Heart left ventricle (tissue), 16 donors: ENCODE measurements at regions not wholly inside any gene's neighbourhood (a gene's known extent, or its start where the extent isn't known, plus 50 kb on each side); places are given as distances from the start of the nearest gene placed in this dataset.

Experiments used
- ATAC-seq, 4 donors: fragments of 200-7000 bp; cut with Tn5 transposase; one replicate each; pipeline ENCODE4 v1.9.1; 2020 to 2022; ENCODE audit warnings: moderate library complexity in 4 of 4, mild to moderate bottlenecking in 3 of 4, moderate number of reproducible peaks in 1 of 4
- DNase-seq, 5 donors: peaks; one replicate each; pipeline ENCODE4 v3.0.0-alpha.2; 2020
- H3K27ac ChIP-seq, 12 donors: fragments of 200-600 bp; sonication (generic) in 4 of 12; one replicate each; pipeline versions ENCODE4 v1.5.0 to v1.8.0; 2016 to 2022; ENCODE audit warnings: mild to moderate bottlenecking in 2 of 12
- H3K27me3 ChIP-seq, 9 donors: fragments of 200-600 bp; sonication (generic) in 2 of 9; one replicate each; pipeline versions ENCODE4 v1.5.1 to v1.8.0; 2016 to 2022; ENCODE audit warnings: mild to moderate bottlenecking in 3 of 9
- H3K36me3 ChIP-seq, 9 donors: fragments of 200-600 bp; sonication (generic) in 2 of 9; one replicate each; pipeline versions ENCODE4 v1.5.0 to v1.8.0; 2018 to 2022; ENCODE audit warnings: mild to moderate bottlenecking in 2 of 9
- H3K4me1 ChIP-seq, 12 donors: fragments of 200-600 bp; sonication (generic) in 4 of 12; one replicate each; pipeline versions ENCODE4 v1.5.0 to v1.8.0; 2016 to 2022; ENCODE audit warnings: mild to moderate bottlenecking in 3 of 12
- H3K4me3 ChIP-seq, 12 donors: fragments of 200-600 bp; sonication (generic) in 4 of 12; one replicate each; pipeline versions ENCODE4 v1.5.0 to v1.8.0; 2017 to 2022; ENCODE audit warnings: mild to moderate bottlenecking in 9 of 12, moderate library complexity in 4 of 12
- H3K9me3 ChIP-seq, 12 donors: fragments of 200-600 bp; sonication (generic) in 4 of 12; one replicate each; pipeline versions ENCODE4 v1.5.0 to v1.8.0; 2016 to 2022; ENCODE audit warnings: mild to moderate bottlenecking in 1 of 12
- POLR2A ChIP-seq, 2 donors: fragments of 450-650 bp; IDR thresholded peaks; one replicate each; pipeline ENCODE4 v1.6.1; 2017; ENCODE audit warnings: antibody characterized with exemption in 2 of 2, mild to moderate bottlenecking in 2 of 2, moderate library complexity in 2 of 2
- whole genome bisulfite sequencing, 4 donors: extraction: QIAGEN DNeasy Blood & Tissue Kit in 2 of 4; methylation state at CpG; one replicate each; pipeline versions ENCODE4 v1.1.5 to v1.1.7; 2013 to 2018; 5-methylcytosine and 5-hydroxymethylcytosine counted together
- intact Hi-C, 10 donors: fragments of 100-400 bp; cut with DNase I; formaldehyde crosslinking; loops; one replicate each; pipeline versions ENCODE4 v1.11.1 to v1.14.2; 2022
- TF ChIP-seq, protein P1 (sequence below), 12 donors: fragments of 200-600 bp; sonication (generic) in 4 of 12; IDR thresholded peaks; one replicate each; pipeline versions ENCODE4 v1.5.0 to v1.8.0; 2018 to 2022; ENCODE audit warnings: antibody characterized with exemption in 12 of 12, mild to moderate bottlenecking in 5 of 12
- donor health status: ischemic (EF 13 %, LVEDD 7.1; RV severe dilation, severe dysfunction).
- donor health status: healthy with polysubstance abuse.
- donor health status: DM: no; HTN: yes; CAD: no.
- donor health status: DM: no; HTN: no; CAD: no.
- donor health status: ischemic (EF 25% LVEDD 6.9; RV normal size, moderate dysfunction).
- donor health status: ischemic (EF 25% LVEDD 5.7; RV mildly dilated, moderate dysfunction).
- donor health status: healthy.
- donor health status: DM: yes; HTN: yes; CAD: no.
- donor health status: ischemic (EF 35%, LVEDD 5.7; RV mildly dilated, moderate dysfunction).
- donor health status: nonischemic (EF 11% LVEDD 7.7; RV severe dilation, severe dysfunction).
- donor health status: DM: yes; HTN: yes; CAD: no.
- donor health status: PGD.
- donor health status: ischemic (EF 29% LVEDD 5.4; RV normal size, mild dysfunction).
- donor health status: nonischemic (EF 23%, LVEDD 6.1; RV moderate dilation, normal function).

DNA sequence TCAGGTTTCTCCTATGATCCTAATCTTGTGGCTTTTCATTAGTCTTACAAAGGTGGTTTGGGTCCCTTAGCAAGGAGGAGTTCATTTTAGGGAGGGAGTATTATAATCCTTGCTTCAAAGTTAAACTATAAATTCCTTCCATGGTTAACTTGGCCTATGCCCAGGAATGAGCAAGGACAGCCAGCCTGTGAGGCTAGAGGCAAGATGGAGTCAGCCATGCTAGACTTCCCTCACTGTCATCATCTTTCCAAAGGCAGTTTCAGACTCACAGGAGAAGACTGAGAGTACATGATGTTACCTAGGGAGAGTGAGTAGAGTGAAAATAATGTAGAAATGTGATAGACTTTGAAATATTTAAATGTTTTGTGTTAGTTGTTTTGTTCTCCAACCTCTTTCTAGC, 192.3 kb downstream of the GPAT3 start:
- Histone ChIP-seq H3K9me3 (peaks cover 0 to 18% (median 0%) of the 10 kb centered on the region in 12 donors), H3K4me1 (no peaks in the 10 kb centered on the region), H3K27ac (no peak overlapping the region), H3K27me3 (no peaks in the 10 kb centered on the region), H3K4me3 (no peak overlapping the region), H3K36me3 (no peaks in the 10 kb centered on the region)
- TF ChIP-seq, protein P1, sequence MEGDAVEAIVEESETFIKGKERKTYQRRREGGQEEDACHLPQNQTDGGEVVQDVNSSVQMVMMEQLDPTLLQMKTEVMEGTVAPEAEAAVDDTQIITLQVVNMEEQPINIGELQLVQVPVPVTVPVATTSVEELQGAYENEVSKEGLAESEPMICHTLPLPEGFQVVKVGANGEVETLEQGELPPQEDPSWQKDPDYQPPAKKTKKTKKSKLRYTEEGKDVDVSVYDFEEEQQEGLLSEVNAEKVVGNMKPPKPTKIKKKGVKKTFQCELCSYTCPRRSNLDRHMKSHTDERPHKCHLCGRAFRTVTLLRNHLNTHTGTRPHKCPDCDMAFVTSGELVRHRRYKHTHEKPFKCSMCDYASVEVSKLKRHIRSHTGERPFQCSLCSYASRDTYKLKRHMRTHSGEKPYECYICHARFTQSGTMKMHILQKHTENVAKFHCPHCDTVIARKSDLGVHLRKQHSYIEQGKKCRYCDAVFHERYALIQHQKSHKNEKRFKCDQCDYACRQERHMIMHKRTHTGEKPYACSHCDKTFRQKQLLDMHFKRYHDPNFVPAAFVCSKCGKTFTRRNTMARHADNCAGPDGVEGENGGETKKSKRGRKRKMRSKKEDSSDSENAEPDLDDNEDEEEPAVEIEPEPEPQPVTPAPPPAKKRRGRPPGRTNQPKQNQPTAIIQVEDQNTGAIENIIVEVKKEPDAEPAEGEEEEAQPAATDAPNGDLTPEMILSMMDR (IDR thresholded peaks at IDR 0.05): no peak
- no peak for TF ChIP-seq POLR2A (IDR thresholded peaks at IDR 0.05)
- ATAC-seq (no peak), DNase-seq (no peak)
- intact Hi-C loops: no loop called here

DNA sequence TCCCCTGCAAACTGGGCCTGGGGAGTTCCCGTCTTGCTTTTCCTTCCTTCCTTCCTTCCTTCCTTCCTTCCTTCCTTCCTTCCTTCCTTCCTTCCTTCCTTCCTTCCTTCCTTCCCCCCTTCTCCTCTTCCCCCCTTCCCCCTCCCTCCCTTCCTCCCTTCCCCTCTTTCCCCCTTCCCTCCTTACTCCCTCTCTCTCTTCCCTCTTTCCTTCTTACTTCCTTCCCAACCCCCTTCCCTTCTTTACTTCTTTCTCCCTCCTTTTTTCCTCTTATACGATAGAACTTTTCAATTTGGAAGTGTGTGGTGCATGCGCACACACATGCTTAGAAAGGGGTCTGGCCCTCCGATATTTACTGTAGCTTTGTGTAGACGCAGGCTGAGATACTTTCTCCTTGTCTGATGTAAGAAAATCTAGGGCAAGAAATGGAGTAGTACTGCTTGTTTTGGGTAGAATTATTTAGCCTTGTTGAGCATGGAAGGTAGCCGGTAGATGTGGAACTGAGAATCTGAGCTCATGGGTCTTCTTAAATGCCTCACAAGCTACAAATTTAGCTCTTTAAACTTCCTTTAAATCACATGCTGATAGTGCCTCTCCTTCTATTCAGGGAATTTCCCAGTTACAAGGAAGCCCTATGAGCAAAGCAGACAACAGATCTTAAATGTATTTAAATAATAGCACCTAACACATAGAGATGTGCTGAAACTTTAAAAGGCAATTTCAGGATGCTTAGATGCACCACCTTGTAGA, 189.6 kb downstream of the GPAT3 start:
- TF ChIP-seq, protein P1 (IDR thresholded peaks at IDR 0.05): no peak
- no peak for TF ChIP-seq POLR2A (IDR thresholded peaks at IDR 0.05)
- no peak overlapping the region for H3K4me3 ChIP-seq
- DNase-seq (no peak), ATAC-seq (no peak)
- peaks cover 0 to 12% (median 0%) of the 10 kb centered on the region in 12 donors for H3K9me3 ChIP-seq
- H3K27me3 ChIP-seq: peaks cover 0 to 3% (median 0%) of the 10 kb centered on the region in 9 donors
- WGBS, 4 donors: 77 to 86% (median 82%) methylated on average over 6 of the region's 6 CpGs
- no peaks in the 10 kb centered on the region for H3K36me3 ChIP-seq
- H3K27ac ChIP-seq: no peak overlapping the region
- intact Hi-C loops: no loop called here
- no peaks in the 10 kb centered on the region for H3K4me1 ChIP-seq

DNA sequence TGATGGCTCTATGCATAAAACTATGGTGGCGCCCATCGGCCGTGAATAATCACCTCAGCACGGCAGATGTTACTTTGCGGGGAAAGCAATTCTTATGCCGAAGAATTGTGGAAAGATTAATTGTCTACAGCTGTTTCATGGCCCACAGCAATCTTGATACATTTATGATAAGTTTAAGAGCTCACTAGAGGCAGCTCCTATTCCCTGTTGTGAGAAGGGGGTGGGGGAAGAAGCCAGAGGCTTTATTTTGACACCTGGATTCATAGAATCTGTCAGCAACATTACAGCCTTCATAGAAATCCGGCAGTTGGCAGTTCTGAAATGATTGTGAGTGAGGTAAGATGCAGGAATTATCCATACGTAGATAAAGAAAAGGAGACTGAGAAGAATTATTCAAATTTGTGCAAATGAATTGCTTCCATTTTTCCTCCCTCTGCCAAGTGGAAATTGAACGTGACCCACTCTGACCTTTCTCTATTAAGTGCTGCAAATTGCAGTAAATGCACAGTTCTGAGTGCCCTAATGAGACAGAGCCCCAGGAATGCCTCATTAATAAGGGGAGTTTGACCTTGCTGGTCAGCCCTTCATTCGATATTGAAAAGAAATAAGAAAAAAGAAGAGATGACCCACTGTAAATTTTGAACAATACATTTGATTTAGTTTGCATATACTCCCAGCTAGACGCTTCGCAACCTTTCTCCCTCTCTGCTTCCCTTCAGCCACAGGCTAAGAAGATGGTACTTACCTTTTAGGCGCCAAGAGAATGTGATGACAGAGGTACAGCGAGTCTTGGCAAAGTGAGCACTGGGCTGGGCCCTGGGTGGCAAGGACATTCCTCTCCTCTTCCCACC, 188.8 kb downstream of the GPAT3 start:
- Histone ChIP-seq H3K4me3 (no peak overlapping the region), H3K4me1 (no peaks in the 10 kb centered on the region), H3K36me3 (no peaks in the 10 kb centered on the region), H3K27me3 (peaks cover 0 to 3% (median 0%) of the 10 kb centered on the region in 9 donors), H3K27ac (no peak overlapping the region), H3K9me3 (peaks cover 0 to 4% (median 0%) of the 10 kb centered on the region in 12 donors)
- TF ChIP-seq POLR2A (IDR thresholded peaks at IDR 0.05): no peak
- TF ChIP-seq, protein P1 (IDR thresholded peaks at IDR 0.05): no peak
- WGBS, 4 donors: 80 to 86% (median 84%) methylated on average over 14 of the region's 14 CpGs
- intact Hi-C loops: no loop called here
- ATAC-seq (no peak), DNase-seq (no peak)

DNA sequence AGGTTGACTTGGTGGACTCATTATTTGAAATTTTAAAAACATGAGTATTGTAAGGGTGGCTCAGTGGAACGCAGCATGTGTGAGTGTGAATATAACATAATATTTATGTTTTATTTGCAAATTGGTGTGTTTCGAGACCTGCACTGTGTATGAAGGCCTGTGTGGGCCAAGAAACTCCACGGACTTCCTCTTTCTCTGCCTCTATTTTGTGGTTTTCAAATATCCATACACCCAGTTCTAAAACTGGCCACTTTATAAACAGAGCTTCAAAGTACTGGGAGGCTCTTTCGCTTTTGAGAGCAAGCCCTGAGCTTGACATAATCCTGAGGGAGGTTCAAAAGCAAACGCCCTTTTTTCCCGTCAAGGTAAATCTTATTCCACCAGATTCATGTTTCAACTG, 187.7 kb downstream of the GPAT3 start:
- ATAC-seq: no peak
- H3K9me3 ChIP-seq: no peaks in the 10 kb centered on the region
- no peak overlapping the region for H3K27ac ChIP-seq
- TF ChIP-seq POLR2A (IDR thresholded peaks at IDR 0.05): no peak
- TF ChIP-seq, protein P1 (IDR thresholded peaks at IDR 0.05): no peak
- intact Hi-C loops: no loop called here
- H3K4me1 ChIP-seq: no peaks in the 10 kb centered on the region
- H3K4me3 ChIP-seq: no peak overlapping the region
- DNase-seq: no peak
- H3K27me3 ChIP-seq: peaks cover 0 to 3% (median 0%) of the 10 kb centered on the region in 9 donors
- H3K36me3 ChIP-seq: no peaks in the 10 kb centered on the region
- 81 to 85% (median 83%) methylated on average over 6 of the region's 6 CpGs for WGBS, 4 donors
